HG03025 (cell line): ENCODE measurements at regions not wholly inside any gene's neighbourhood (a gene's known extent, or its start where the extent isn't known, plus 50 kb on each side); places are given as distances from the start of the nearest gene placed in this dataset.

Source experiments
- ATAC-seq: cut with Tn5 transposase; IDR thresholded peaks from one replicate; pipeline ENCODE4 v1.9.1; 2021; ENCODE audit warnings: mild to moderate bottlenecking, moderate library complexity; ENCODE audit not compliant: unreplicated experiment, low FRiP score

GRCh38 chr5:61263072-61263471 is 69.0 kb upstream of the ZSWIM6 start:
- ATAC-seq: no peak

GRCh38 chr5:61263561-61264272 is 68.3 kb upstream of the ZSWIM6 start:
- no peak for ATAC-seq

- no peak for ATAC-seq
These were observed 67.8 kb upstream of the ZSWIM6 start for GRCh38 chr5:61264273-61264661.

GRCh38 chr5:61267116-61267515 is 64.9 kb upstream of the ZSWIM6 start:
- ATAC-seq: no peak

GRCh38 chr5:61268871-61269270 is 63.2 kb upstream of the ZSWIM6 start:
- no peak for ATAC-seq

DNA sequence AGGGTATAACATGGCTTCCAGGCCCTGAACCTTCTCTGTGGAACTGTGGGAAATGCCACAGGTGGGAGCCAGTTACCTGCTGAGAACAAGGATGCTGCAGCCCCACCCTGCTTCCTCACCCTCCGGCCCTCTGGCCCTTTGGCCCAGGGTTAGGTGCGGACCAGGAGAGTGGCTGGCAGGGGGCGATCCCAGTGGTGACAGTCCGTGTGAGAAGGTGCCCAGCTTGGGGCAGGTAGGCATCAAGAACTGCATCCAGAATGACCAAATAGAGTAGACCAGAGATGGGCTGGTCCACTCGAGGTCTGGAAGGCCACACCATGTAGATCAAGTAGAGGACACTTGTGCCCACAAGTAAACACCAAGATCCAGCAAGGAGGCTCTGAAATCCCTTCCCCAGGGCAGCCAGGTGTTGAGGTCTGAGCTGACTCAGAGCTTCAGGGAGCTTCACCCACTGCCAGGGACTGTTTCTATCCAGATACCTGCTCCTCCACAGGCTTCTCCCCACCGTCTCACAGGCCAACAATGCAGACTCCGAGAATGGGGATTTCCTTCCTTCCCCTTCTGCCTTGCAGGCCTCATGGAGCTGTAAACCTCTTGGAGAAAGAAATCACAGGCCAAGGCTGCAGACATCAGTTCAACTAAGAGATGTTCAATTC is 61.4 kb upstream of the ZSWIM6 start:
- no peak for ATAC-seq

GRCh38 chr5:61272688-61273087 is 59.4 kb upstream of the ZSWIM6 start:
- ATAC-seq: no peak

GRCh38 chr5:61273279-61273975 is 58.6 kb upstream of the ZSWIM6 start:
- ATAC-seq: no peak

DNA sequence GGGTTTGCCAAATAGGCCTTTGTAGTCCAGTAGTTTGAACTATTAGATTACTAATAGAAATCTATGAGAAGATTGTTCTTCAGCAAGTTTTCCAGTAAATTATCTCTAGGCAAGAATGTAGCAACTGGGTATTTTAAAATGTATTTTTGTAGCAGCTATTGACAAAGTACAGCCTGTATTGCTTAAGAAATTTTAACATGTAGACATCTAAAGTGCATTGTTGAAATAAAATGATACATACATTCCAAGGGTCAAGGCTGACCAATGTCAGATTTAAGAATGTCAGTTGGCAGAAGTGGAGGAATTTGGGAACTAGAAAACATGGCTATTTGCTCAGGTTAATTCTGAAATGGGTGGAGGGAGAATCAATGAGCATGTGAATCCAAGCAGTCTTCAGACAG is 57.5 kb upstream of the ZSWIM6 start:
- no peak for ATAC-seq

- ATAC-seq: no peak
These were observed 56.2 kb upstream of the ZSWIM6 start for GRCh38 chr5:61275841-61276240.

GRCh38 chr5:61277190-61277589 is 54.9 kb upstream of the ZSWIM6 start:
- ATAC-seq: no peak

DNA sequence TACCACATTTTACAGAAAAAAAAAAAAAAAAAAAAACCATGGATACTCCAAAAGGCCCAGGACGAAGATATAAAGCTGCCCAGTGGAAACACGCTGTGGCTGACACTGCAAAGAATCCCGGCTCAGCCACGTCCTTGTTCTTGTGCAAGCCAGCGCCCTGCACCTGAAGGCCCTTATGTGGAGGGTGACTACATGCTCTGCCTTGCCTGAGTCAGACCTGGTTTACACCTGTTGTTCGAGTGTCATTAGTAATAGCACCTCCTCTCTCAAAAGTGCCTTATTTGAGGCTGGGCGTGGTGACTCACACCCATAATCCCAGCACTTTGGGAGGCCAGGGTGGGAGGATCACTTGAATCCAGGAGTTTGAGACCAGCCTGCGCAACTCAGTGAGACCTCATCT is 54.3 kb upstream of the ZSWIM6 start:
- no peak for ATAC-seq

DNA sequence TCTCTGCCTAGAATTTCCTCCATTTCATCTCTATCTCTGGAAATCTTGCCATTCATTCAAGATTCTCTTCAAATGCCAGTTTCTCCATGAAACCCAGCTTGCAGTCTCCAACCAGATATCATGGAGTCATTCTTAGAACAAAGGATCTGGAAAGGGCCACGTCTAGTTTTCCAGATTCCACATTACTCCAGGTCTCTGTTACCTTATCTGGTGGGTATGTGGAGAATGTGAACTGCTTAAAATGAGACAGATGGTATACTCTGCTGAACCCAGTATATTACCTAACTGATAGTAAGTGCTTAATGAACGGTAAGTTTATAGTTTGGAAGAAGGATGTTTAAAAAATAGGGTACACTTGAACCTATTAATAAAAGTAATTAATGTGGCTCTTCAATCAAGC is 52.3 kb upstream of the ZSWIM6 start:
- no peak for ATAC-seq

- no peak for ATAC-seq
These were observed 51.9 kb upstream of the ZSWIM6 start for GRCh38 chr5:61280205-61280604.

GRCh38 chr5:61280761-61281427 is 51.2 kb upstream of the ZSWIM6 start:
- ATAC-seq: no peak

- no peak for ATAC-seq
These were observed 50.4 kb upstream of the ZSWIM6 start for GRCh38 chr5:61281686-61282085.
